ENCODE measurements at regions not wholly inside any gene's neighbourhood (a gene's known extent, or its start where the extent isn't known, plus 50 kb on each side); places are given as distances from the start of the nearest gene placed in this dataset.

DNA sequence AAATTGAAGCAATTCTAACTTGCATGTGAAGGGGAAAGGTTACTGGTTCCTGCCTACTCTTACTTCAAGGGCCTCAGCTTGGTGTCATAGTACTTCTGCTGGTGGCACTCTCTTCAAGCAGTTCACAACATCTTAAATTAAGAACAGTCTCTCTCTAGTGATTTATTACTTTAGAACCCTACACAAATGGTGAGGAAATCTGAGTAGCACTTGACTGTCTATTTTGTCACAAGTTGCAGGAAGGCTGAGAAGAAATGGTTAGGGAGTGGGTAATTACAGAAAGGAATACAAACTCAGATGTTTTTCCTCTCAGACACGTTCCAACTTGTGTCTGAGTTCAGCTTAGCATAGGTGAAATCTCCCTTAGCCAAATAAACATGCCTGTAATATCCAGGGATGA lies 242.3 kb upstream of the GRIA3 start:
- Histone ChIP-seq H3K4me1 (ENCODE audit: insufficient read depth, low read length) (no peaks in the 10 kb centered on the region), H3K9ac (ENCODE audit: low read depth, low read length) (no peak overlapping the region), H3K79me2 (ENCODE audit: insufficient read depth, low read length) (no peaks in the 10 kb centered on the region), H3K9me3 (ENCODE audit: insufficient read depth, low read length, severe bottlenecking) (no peaks in the 10 kb centered on the region), H3K27me3 (ENCODE audit: insufficient read depth, low read length, poor library complexity) (no peaks in the 10 kb centered on the region), H3K36me3 (ENCODE audit: insufficient read depth, low read length) (no peaks in the 10 kb centered on the region), H4K20me1 (ENCODE audit: insufficient read depth, low read length) (no peaks in the 10 kb centered on the region), H2AFZ (ENCODE audit: low read depth, low read length) (no peak overlapping the region), H3K27ac (ENCODE audit: low read length) (no peak overlapping the region), H3K4me3 (ENCODE audit: low read depth in 1 of 2, low read length in 2 of 2) (no peak overlapping the region), H3K4me2 (ENCODE audit: insufficient read depth, low read length) (no peak overlapping the region)
- DNase-seq (no peak), ATAC-seq (ENCODE audit: insufficient read depth, low read depth) (no peak)
- no peak for TF ChIP-seq EZH2 (IDR thresholded peaks at IDR 0.05; ENCODE audit: borderline replicate concordance, low read depth, low read length, severe bottlenecking)
- TF ChIP-seq, protein P1, sequence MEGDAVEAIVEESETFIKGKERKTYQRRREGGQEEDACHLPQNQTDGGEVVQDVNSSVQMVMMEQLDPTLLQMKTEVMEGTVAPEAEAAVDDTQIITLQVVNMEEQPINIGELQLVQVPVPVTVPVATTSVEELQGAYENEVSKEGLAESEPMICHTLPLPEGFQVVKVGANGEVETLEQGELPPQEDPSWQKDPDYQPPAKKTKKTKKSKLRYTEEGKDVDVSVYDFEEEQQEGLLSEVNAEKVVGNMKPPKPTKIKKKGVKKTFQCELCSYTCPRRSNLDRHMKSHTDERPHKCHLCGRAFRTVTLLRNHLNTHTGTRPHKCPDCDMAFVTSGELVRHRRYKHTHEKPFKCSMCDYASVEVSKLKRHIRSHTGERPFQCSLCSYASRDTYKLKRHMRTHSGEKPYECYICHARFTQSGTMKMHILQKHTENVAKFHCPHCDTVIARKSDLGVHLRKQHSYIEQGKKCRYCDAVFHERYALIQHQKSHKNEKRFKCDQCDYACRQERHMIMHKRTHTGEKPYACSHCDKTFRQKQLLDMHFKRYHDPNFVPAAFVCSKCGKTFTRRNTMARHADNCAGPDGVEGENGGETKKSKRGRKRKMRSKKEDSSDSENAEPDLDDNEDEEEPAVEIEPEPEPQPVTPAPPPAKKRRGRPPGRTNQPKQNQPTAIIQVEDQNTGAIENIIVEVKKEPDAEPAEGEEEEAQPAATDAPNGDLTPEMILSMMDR (IDR thresholded peaks at IDR 0.05; ENCODE audit: borderline replicate concordance, extremely low read depth, low read length, poor library complexity, severe bottlenecking), result no peak

DNA sequence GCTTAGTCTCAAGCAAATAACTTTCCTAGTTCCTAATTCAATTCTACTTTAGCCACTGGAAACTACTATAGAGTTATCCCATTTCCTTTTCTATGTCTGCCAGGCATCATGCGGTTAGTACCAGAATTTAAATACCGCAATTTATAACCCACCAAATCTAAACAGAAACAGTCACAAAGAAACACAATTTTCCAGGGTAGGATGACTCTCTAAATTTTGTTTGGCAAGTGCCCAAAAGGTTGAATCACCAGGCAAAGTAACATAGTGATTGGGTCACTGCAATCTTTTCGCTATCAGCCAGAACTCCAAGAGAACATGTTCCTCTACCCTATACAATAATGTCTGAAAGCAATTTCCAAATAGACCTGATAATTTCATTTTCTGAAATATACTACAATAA lies 240.2 kb upstream of the GRIA3 start:
- Histone ChIP-seq H3K9ac (ENCODE audit: low read depth, low read length) (no peak overlapping the region), H3K36me3 (ENCODE audit: insufficient read depth, low read length) (no peaks in the 10 kb centered on the region), H3K4me1 (ENCODE audit: insufficient read depth, low read length) (no peaks in the 10 kb centered on the region), H3K27ac (ENCODE audit: low read length) (no peak overlapping the region), H3K27me3 (ENCODE audit: insufficient read depth, low read length, poor library complexity) (no peaks in the 10 kb centered on the region), H4K20me1 (ENCODE audit: insufficient read depth, low read length) (no peaks in the 10 kb centered on the region), H3K4me3 (ENCODE audit: low read depth in 1 of 2, low read length in 2 of 2) (no peak overlapping the region), H3K79me2 (ENCODE audit: insufficient read depth, low read length) (no peaks in the 10 kb centered on the region), H2AFZ (ENCODE audit: low read depth, low read length) (no peak overlapping the region), H3K4me2 (ENCODE audit: insufficient read depth, low read length) (no peak overlapping the region), H3K9me3 (ENCODE audit: insufficient read depth, low read length, severe bottlenecking) (no peaks in the 10 kb centered on the region)
- DNase-seq (no peak), ATAC-seq (ENCODE audit: insufficient read depth, low read depth) (no peak)
- TF ChIP-seq, protein P1 (IDR thresholded peaks at IDR 0.05; ENCODE audit: borderline replicate concordance, extremely low read depth, low read length, poor library complexity, severe bottlenecking), result no peak
- TF ChIP-seq EZH2 (IDR thresholded peaks at IDR 0.05; ENCODE audit: borderline replicate concordance, low read depth, low read length, severe bottlenecking), result no peak

DNA sequence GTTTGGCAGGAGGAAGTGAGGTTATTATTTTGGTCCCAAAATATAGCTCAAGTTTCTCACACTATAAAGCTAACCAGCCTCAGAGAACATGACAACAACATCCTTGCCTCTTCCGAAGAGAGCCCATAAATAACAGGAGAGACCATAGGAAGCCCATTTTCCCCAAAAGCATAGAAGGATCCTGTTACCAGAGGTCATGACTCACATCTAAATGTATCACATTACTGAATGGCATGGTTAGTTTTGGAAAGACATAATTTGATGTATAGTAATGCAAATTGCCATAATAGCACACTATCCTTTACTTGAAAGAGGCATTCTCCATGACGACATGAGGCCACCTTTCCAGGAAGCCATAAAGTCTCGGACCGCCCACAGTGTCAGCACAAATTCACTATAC lies 238.8 kb upstream of the GRIA3 start:
- Histone ChIP-seq H3K4me2 (ENCODE audit: insufficient read depth, low read length) (no peak overlapping the region), H3K9ac (ENCODE audit: low read depth, low read length) (no peak overlapping the region), H3K9me3 (ENCODE audit: insufficient read depth, low read length, severe bottlenecking) (no peaks in the 10 kb centered on the region), H2AFZ (ENCODE audit: low read depth, low read length) (no peak overlapping the region), H4K20me1 (ENCODE audit: insufficient read depth, low read length) (no peaks in the 10 kb centered on the region), H3K27ac (ENCODE audit: low read length) (no peak overlapping the region), H3K36me3 (ENCODE audit: insufficient read depth, low read length) (no peaks in the 10 kb centered on the region), H3K79me2 (ENCODE audit: insufficient read depth, low read length) (no peaks in the 10 kb centered on the region), H3K4me3 (ENCODE audit: low read depth in 1 of 2, low read length in 2 of 2) (no peak overlapping the region), H3K27me3 (ENCODE audit: insufficient read depth, low read length, poor library complexity) (no peaks in the 10 kb centered on the region), H3K4me1 (ENCODE audit: insufficient read depth, low read length) (no peaks in the 10 kb centered on the region)
- no peak for ATAC-seq (ENCODE audit: insufficient read depth, low read depth)
- DNase-seq, result no peak
- TF ChIP-seq EZH2 (IDR thresholded peaks at IDR 0.05; ENCODE audit: borderline replicate concordance, low read depth, low read length, severe bottlenecking), result no peak
- TF ChIP-seq, protein P1 (IDR thresholded peaks at IDR 0.05; ENCODE audit: borderline replicate concordance, extremely low read depth, low read length, poor library complexity, severe bottlenecking), result no peak

DNA sequence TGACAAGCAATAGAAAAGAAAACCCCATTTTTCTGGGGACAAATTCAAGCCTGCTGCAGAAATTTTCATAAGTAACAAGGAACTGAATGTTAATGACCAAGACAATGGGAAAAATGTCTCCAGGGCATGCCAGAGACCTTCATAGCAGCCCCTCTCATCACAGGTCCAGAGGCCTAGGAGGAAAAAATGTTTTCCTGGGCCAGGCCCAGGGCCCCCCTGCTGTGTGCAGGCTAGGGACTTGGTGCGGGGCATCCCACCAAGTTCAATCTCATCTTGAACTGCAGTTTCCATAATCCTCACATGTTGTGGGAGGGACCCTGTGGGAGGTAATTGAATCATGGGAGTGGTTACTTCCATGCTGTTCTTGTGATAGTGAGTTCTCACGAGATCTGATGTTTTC lies 211.5 kb upstream of the GRIA3 start:
- H4K20me1 ChIP-seq (ENCODE audit: insufficient read depth, low read length), result no peaks in the 10 kb centered on the region
- ATAC-seq (ENCODE audit: insufficient read depth, low read depth) (no peak), DNase-seq (no peak)
- no peaks in the 10 kb centered on the region for H3K9me3 ChIP-seq (ENCODE audit: insufficient read depth, low read length, severe bottlenecking)
- no peaks in the 10 kb centered on the region for H3K36me3 ChIP-seq (ENCODE audit: insufficient read depth, low read length)
- H3K4me1 ChIP-seq (ENCODE audit: insufficient read depth, low read length), result no peaks in the 10 kb centered on the region
- no peak overlapping the region for H3K9ac ChIP-seq (ENCODE audit: low read depth, low read length)
- no peak overlapping the region for H3K4me3 ChIP-seq (ENCODE audit: low read depth in 1 of 2, low read length in 2 of 2)
- H3K27ac ChIP-seq (ENCODE audit: low read length), result no peak overlapping the region
- no peak overlapping the region for H3K4me2 ChIP-seq (ENCODE audit: insufficient read depth, low read length)
- H3K27me3 ChIP-seq (ENCODE audit: insufficient read depth, low read length, poor library complexity), result no peaks in the 10 kb centered on the region
- TF ChIP-seq EZH2 (IDR thresholded peaks at IDR 0.05; ENCODE audit: borderline replicate concordance, low read depth, low read length, severe bottlenecking), result no peak
- TF ChIP-seq, protein P1 (IDR thresholded peaks at IDR 0.05; ENCODE audit: borderline replicate concordance, extremely low read depth, low read length, poor library complexity, severe bottlenecking), result no peak
- H2AFZ ChIP-seq (ENCODE audit: low read depth, low read length), result no peak overlapping the region
- no peaks in the 10 kb centered on the region for H3K79me2 ChIP-seq (ENCODE audit: insufficient read depth, low read length)

Data from DND-41 (cell line).